ENCODE measurements at regions not wholly inside any gene's neighbourhood (a gene's known extent, or its start where the extent isn't known, plus 50 kb on each side); places are given as distances from the start of the nearest gene placed in this dataset.
"Not testable (repeated sequence)": the region's sequence is repeated elsewhere in the genome, so short reads cannot be mapped to it uniquely, and the experiment has no call there.

GRCh38 chr6:30820193-30820592, 64.1 kb upstream of the DDR1 start:
- no peaks in the 10 kb centered on the region for H3K36me3 ChIP-seq (ENCODE audit: control insufficient read depth in 2 of 2, insufficient read depth in 2 of 2, low read length in 2 of 2)
- H3K27me3 ChIP-seq (ENCODE audit: control insufficient read depth in 2 of 2, insufficient read depth in 2 of 2, low read length in 2 of 2), result no peaks in the 10 kb centered on the region
- H3K4me3 ChIP-seq (ENCODE audit: low read length in 2 of 2), result no peak overlapping the region
- peak overlapping the region; percentile 14 to 36 for H3K9ac ChIP-seq (ENCODE audit: low read depth in 1 of 2, low read length in 2 of 2)
- H3K27ac ChIP-seq (ENCODE audit: low read depth in 2 of 2, low read length in 2 of 2), result peak overlapping the region; percentile 78 to 86
- peaks cover 23 to 34% of the 10 kb centered on the region in 2 donors for H3K4me1 ChIP-seq (ENCODE audit: control insufficient read depth in 2 of 2, insufficient read depth in 2 of 2, low read length in 2 of 2)
- no peaks in the 10 kb centered on the region for H3K9me3 ChIP-seq (ENCODE audit: control insufficient read depth in 2 of 2, low read length in 2 of 2)

- H3K4me3 ChIP-seq (ENCODE audit: low read length in 2 of 2), result no peak overlapping the region
- H3K27me3 ChIP-seq (ENCODE audit: control insufficient read depth in 2 of 2, insufficient read depth in 2 of 2, low read length in 2 of 2), result no peaks in the 10 kb centered on the region
- H3K4me1 ChIP-seq (ENCODE audit: control insufficient read depth in 2 of 2, insufficient read depth in 2 of 2, low read length in 2 of 2), result peaks cover 23 to 30% of the 10 kb centered on the region in 2 donors
- H3K9ac ChIP-seq (ENCODE audit: low read depth in 1 of 2, low read length in 2 of 2), result no peak overlapping the region
- peak overlapping the region; percentile 68 to 78 for H3K27ac ChIP-seq (ENCODE audit: low read depth in 2 of 2, low read length in 2 of 2)
- no peaks in the 10 kb centered on the region for H3K9me3 ChIP-seq (ENCODE audit: control insufficient read depth in 2 of 2, low read length in 2 of 2)
- H3K36me3 ChIP-seq (ENCODE audit: control insufficient read depth in 2 of 2, insufficient read depth in 2 of 2, low read length in 2 of 2), result no peaks in the 10 kb centered on the region
These were observed 64.9 kb upstream of the DDR1 start for GRCh38 chr6:30819297-30819917.

GRCh38 chr6:30818391-30818841, 65.9 kb upstream of the DDR1 start:
- Histone ChIP-seq H3K27me3 (ENCODE audit: control insufficient read depth in 2 of 2, insufficient read depth in 2 of 2, low read length in 2 of 2) (no peaks in the 10 kb centered on the region), H3K4me3 (ENCODE audit: low read length in 2 of 2) (no peak overlapping the region), H3K4me1 (ENCODE audit: control insufficient read depth in 2 of 2, insufficient read depth in 2 of 2, low read length in 2 of 2) (peaks cover 31 to 36% of the 10 kb centered on the region in 2 donors), H3K9me3 (ENCODE audit: control insufficient read depth in 2 of 2, low read length in 2 of 2) (no peaks in the 10 kb centered on the region), H3K36me3 (ENCODE audit: control insufficient read depth in 2 of 2, insufficient read depth in 2 of 2, low read length in 2 of 2) (no peaks in the 10 kb centered on the region), H3K9ac (ENCODE audit: low read depth in 1 of 2, low read length in 2 of 2) (no peak overlapping the region), H3K27ac (ENCODE audit: low read depth in 2 of 2, low read length in 2 of 2) (peak overlapping the region in 1 of 2 donors; percentile 51)

- Histone ChIP-seq H3K27me3 (ENCODE audit: control insufficient read depth in 2 of 2, insufficient read depth in 2 of 2, low read length in 2 of 2) (no peaks in the 10 kb centered on the region), H3K36me3 (ENCODE audit: control insufficient read depth in 2 of 2, insufficient read depth in 2 of 2, low read length in 2 of 2) (no peaks in the 10 kb centered on the region), H3K27ac (ENCODE audit: low read depth in 2 of 2, low read length in 2 of 2) (no peak overlapping the region), H3K9me3 (ENCODE audit: control insufficient read depth in 2 of 2, low read length in 2 of 2) (no peaks in the 10 kb centered on the region), H3K4me3 (ENCODE audit: low read length in 2 of 2) (no peak overlapping the region), H3K4me1 (ENCODE audit: control insufficient read depth in 2 of 2, insufficient read depth in 2 of 2, low read length in 2 of 2) (peaks cover 31 to 34% of the 10 kb centered on the region in 2 donors), H3K9ac (ENCODE audit: low read depth in 1 of 2, low read length in 2 of 2) (no peak overlapping the region)
These were observed 67.3 kb upstream of the DDR1 start for GRCh38 chr6:30816791-30817739.

GRCh38 chr6:30816296-30816695, 68.0 kb upstream of the DDR1 start:
- peaks cover 29 to 30% of the 10 kb centered on the region in 2 donors for H3K4me1 ChIP-seq (ENCODE audit: control insufficient read depth in 2 of 2, insufficient read depth in 2 of 2, low read length in 2 of 2)
- not testable (repeated sequence) for H3K9ac ChIP-seq (ENCODE audit: low read depth in 1 of 2, low read length in 2 of 2); H3K9me3 ChIP-seq (ENCODE audit: control insufficient read depth in 2 of 2, low read length in 2 of 2); H3K27me3 ChIP-seq (ENCODE audit: control insufficient read depth in 2 of 2, insufficient read depth in 2 of 2, low read length in 2 of 2); H3K4me3 ChIP-seq (ENCODE audit: low read length in 2 of 2); H3K36me3 ChIP-seq (ENCODE audit: control insufficient read depth in 2 of 2, insufficient read depth in 2 of 2, low read length in 2 of 2); H3K27ac ChIP-seq (ENCODE audit: low read depth in 2 of 2, low read length in 2 of 2)

- not testable (repeated sequence) for H3K27ac ChIP-seq (ENCODE audit: low read depth in 2 of 2, low read length in 2 of 2); H3K36me3 ChIP-seq (ENCODE audit: control insufficient read depth in 2 of 2, insufficient read depth in 2 of 2, low read length in 2 of 2); H3K9me3 ChIP-seq (ENCODE audit: control insufficient read depth in 2 of 2, low read length in 2 of 2); H3K4me3 ChIP-seq (ENCODE audit: low read length in 2 of 2); H3K27me3 ChIP-seq (ENCODE audit: control insufficient read depth in 2 of 2, insufficient read depth in 2 of 2, low read length in 2 of 2); H3K9ac ChIP-seq (ENCODE audit: low read depth in 1 of 2, low read length in 2 of 2)
- H3K4me1 ChIP-seq (ENCODE audit: control insufficient read depth in 2 of 2, insufficient read depth in 2 of 2, low read length in 2 of 2), result peaks cover 29 to 31% of the 10 kb centered on the region in 2 donors
These were observed 69.1 kb upstream of the DDR1 start for GRCh38 chr6:30815041-30815742.

GRCh38 chr6:30814146-30815040, 69.9 kb upstream of the DDR1 start:
- Histone ChIP-seq H3K36me3 (ENCODE audit: control insufficient read depth in 2 of 2, insufficient read depth in 2 of 2, low read length in 2 of 2) (no peaks in the 10 kb centered on the region), H3K9ac (ENCODE audit: low read depth in 1 of 2, low read length in 2 of 2) (peak overlapping the region in 1 of 2 donors; percentile 39), H3K4me3 (ENCODE audit: low read length in 2 of 2) (no peak overlapping the region), H3K27me3 (ENCODE audit: control insufficient read depth in 2 of 2, insufficient read depth in 2 of 2, low read length in 2 of 2) (no peaks in the 10 kb centered on the region), H3K9me3 (ENCODE audit: control insufficient read depth in 2 of 2, low read length in 2 of 2) (no peaks in the 10 kb centered on the region), H3K27ac (ENCODE audit: low read depth in 2 of 2, low read length in 2 of 2) (peak overlapping the region; percentile 82 to 85), H3K4me1 (ENCODE audit: control insufficient read depth in 2 of 2, insufficient read depth in 2 of 2, low read length in 2 of 2) (peaks cover 21 to 24% of the 10 kb centered on the region in 2 donors)

- Histone ChIP-seq H3K4me1 (ENCODE audit: control insufficient read depth in 2 of 2, insufficient read depth in 2 of 2, low read length in 2 of 2) (peaks cover 21 to 24% of the 10 kb centered on the region in 2 donors), H3K4me3 (ENCODE audit: low read length in 2 of 2) (no peak overlapping the region), H3K36me3 (ENCODE audit: control insufficient read depth in 2 of 2, insufficient read depth in 2 of 2, low read length in 2 of 2) (no peaks in the 10 kb centered on the region), H3K9ac (ENCODE audit: low read depth in 1 of 2, low read length in 2 of 2) (peak overlapping the region; percentile 10 to 39), H3K27ac (ENCODE audit: low read depth in 2 of 2, low read length in 2 of 2) (peak overlapping the region; percentile 82 to 85), H3K9me3 (ENCODE audit: control insufficient read depth in 2 of 2, low read length in 2 of 2) (no peaks in the 10 kb centered on the region), H3K27me3 (ENCODE audit: control insufficient read depth in 2 of 2, insufficient read depth in 2 of 2, low read length in 2 of 2) (no peaks in the 10 kb centered on the region)
These were observed 69.3 kb upstream of the IER3 start for GRCh38 chr6:30813631-30814145.

GRCh38 chr6:30810813-30811339, 66.5 kb upstream of the IER3 start:
- Histone ChIP-seq H3K27ac (ENCODE audit: low read depth in 2 of 2, low read length in 2 of 2) (peak overlapping the region; percentile 54 to 68), H3K9ac (ENCODE audit: low read depth in 1 of 2, low read length in 2 of 2) (no peak overlapping the region), H3K36me3 (ENCODE audit: control insufficient read depth in 2 of 2, insufficient read depth in 2 of 2, low read length in 2 of 2) (no peaks in the 10 kb centered on the region), H3K27me3 (ENCODE audit: control insufficient read depth in 2 of 2, insufficient read depth in 2 of 2, low read length in 2 of 2) (no peaks in the 10 kb centered on the region), H3K4me3 (ENCODE audit: low read length in 2 of 2) (no peak overlapping the region), H3K4me1 (ENCODE audit: control insufficient read depth in 2 of 2, insufficient read depth in 2 of 2, low read length in 2 of 2) (peaks cover 21 to 24% of the 10 kb centered on the region in 2 donors), H3K9me3 (ENCODE audit: control insufficient read depth in 2 of 2, low read length in 2 of 2) (no peaks in the 10 kb centered on the region)

All from mucosa of rectum (tissue), 2 donors.